NCI-H1105 treated with DMSO at 0.1 percent for 48 hours (cell line): ENCODE measurements at regions not wholly inside any gene's neighbourhood (a gene's known extent, or its start where the extent isn't known, plus 50 kb on each side); places are given as distances from the start of the nearest gene placed in this dataset.

Experiments used
- DNase-seq: peaks from one replicate; lab custom pipeline; 2025; lab: John Stamatoyannopoulos, UW

DNA sequence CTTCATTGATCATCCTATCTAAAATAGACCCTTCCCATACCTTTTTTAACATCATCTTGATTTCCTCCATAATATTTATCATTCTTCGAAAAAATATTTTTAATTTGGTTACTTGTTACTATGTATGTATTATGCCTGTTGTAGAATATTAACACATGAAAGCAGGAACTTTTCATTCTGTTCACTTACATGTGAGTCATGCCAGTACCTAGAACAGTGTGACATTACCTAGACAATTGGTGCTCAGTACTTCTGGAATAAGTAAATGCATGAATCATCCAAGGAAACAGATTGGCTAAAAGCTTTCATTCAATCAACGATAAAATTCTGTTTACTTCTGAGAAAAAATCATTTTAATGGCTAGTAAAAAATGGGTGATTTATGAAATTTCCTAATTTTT lies 76.4 kb downstream of the CXXC4 start:
- no peak for DNase-seq

DNA sequence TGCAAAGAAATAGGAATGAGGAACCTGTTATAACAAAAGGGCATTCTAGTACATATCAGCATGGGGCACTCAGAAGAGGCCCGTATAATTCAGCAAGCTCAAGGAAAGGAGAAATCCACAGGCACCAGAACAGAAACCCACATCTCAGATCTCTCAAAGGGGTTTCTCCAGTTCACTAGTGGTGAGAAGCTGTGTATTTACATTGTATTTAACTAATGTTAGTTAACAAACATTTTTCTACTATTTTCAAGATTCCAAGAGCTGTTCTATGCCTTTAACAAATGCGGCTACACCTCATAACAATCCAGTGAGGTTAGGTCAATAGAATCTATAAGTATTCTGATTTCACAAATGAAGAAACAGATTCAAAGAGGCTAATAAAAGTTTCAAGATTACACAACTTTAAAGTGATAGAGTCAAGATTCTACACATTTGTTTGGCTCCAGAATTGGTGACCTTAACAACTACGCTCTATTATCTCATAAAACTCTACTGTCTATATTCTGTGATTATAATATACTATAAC lies 77.3 kb downstream of the CXXC4 start:
- DNase-seq = no peak

DNA sequence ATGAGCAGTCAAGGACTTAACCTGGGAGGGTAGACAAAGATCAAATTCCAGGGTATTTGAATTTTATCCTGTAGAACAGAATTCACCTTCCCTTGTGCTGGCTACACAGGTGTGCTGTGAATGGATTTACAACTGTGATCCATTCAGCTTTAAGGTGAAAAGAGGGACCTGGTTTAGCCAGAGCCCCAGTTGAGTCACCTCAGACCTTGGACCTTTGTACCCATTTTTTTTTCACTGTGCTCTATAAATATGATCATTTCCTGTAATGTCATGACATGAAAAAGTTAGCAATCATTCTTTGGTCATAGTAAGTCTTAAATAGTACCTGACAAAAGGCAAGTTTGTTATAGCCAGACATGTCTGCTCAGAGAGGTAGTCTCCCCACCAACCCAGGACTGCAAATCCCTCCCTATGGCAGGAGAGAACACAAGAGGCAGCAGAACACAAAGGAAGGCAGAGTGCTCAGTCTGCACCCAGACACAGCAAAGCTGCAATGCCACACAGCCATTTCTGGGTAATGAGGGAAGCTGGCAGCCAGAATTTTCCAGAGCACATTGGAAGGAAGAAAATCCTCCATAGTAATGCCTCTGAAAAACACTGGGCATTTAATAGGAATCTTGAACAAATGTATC lies 77.9 kb downstream of the CXXC4 start:
- DNase-seq = no peak

DNA sequence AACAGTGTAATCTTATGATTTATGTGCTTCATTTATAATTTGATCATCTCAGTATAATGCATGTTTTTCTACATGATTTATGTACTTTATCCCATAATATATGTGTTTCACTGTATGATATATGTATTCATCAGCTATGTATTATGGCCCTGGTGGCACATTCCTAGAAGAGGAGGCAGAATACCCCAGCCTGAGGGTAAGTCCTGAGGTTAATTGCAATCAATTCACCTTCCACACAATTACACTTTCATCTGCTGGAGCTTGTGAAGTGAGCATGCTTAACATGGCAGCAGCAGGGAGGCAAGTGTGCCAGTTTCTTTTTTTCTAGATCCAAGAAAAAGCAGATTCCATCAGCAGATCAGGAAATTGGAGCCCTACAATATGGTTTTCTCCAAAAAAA lies 81.2 kb downstream of the CXXC4 start:
- no peak for DNase-seq

DNA sequence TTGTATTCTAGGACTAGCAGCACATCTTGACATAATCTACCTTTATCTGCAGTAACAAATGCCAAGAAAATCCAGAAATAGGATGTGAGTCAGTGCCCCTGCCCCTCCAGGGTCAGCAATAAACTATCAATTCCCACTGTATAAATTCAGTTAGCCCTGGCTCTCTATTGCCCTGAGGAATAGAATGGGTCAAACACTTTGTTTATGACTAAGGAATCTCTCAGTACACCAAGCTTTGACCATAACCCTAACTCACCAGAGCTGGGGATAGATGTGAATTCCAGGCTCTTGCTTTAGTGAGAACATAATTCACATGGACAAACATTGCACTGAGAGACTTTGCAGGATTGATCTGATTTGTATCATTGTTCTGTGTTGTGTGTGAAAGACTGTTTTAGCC lies 82.3 kb downstream of the CXXC4 start:
- no peak for DNase-seq

DNA sequence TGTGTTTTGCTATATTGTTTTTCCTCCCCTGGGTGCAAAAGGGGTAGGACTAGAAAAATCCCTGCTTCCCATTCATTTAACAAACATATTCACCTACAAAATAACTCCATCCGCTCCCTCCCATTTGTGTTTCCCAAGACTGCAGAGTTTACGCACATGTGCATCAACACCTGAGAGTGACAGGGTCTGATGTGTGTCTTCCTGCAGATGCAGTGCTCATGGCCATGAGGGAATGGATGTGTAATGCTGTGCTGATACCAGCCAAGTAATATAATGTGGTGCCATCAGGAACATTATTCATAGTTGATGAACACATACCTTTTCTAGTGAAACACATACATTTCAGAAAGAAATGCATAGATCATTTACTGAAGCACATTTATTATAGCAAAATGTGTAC lies 83.2 kb downstream of the CXXC4 start:
- no peak for DNase-seq

DNA sequence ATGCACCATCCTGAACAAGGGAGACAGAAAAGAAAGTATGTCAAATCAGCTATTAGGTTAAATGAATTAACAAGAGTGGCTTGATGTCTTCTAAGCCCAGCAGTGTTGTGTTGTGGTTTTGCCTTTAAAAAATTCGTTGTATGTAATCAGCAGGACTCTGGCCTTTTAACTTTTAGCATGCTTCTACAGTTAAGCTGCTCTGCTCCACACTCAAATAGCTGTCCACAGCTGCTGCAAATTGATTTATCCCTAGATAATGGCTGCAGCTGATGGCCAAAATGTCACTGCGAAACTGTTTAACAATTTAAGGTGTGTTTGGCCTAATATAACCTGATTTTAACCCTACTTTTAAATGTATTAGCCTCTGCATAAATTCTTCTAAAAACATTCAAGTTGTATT lies 85.8 kb downstream of the CXXC4 start:
- DNase-seq = no peak

DNA sequence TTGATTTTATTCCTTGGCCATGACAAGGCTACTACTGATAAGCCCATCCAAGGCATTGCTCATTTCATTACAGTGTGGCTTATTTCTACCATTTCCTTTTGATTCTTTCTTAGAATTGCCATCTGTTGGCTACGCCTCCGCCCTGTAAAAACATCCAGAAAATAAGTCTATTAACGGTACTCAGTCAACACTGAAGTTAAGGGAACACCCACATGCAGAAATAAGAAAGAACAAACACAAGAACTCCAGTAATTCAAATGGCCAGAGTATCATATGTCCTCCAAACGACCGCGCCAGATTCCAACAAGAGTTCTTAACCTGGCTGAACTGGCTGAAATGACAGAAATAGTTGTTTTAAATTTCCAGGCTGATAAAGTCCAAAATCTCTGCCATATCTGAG lies 90.3 kb downstream of the CXXC4 start:
- DNase-seq = no peak

DNA sequence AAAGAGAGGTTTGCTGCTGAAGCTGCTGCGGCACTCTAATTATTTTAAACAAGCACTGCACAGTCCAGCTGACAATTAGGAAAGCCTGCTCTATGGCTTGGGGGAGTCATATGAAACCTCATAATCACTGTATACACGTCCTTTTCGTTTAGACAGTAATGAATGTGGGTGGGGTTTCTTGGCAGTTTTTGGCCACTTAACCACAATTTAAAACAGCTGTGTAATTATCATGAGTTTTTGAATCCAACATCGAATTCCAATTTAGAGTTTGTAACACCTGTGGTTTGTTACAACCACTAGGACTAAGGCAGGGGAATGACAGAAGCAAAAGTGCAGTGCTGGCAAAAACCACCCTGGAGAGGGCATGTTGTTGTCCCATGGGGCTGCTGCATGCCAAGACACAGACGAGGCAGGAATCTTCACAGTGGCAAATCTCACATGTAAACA lies 99.5 kb downstream of the CXXC4 start:
- DNase-seq = peak; percentile 86

DNA sequence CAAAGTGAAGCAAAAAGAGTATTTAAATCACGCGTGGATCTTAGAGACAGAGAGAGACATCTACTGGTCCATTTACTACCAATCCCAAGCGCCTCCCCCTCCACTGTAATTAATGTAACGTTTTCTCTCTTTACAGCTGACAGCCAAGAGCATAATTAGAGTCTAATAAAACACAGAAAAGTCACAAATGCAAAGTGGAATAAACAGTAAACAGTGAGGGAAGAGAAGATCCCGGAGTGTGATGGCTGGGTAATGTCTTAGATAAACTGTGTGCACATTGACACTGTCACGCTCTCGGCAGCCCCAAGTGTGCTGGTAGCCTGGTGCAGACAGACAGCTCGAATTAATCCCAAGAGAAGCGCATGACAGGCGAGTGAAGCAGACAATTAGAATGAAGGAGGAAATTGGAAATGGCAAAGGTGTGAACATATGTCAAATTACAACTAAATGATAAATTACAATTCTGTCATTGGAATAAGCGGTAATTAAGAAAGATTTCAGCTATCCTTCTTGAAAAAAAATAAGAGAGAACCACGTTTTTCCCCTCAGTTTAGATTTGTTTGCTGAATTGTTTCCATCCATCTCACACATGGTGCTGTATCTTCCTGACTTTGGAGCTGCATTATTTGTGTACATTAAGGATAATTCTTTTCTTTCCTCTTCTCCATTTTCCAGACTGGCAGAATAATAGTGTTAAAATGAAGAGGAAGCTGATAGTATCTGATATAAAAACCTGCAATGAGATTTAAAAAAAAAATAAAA lies 100.1 kb downstream of the CXXC4 start:
- peak; percentile 50 for DNase-seq

DNA sequence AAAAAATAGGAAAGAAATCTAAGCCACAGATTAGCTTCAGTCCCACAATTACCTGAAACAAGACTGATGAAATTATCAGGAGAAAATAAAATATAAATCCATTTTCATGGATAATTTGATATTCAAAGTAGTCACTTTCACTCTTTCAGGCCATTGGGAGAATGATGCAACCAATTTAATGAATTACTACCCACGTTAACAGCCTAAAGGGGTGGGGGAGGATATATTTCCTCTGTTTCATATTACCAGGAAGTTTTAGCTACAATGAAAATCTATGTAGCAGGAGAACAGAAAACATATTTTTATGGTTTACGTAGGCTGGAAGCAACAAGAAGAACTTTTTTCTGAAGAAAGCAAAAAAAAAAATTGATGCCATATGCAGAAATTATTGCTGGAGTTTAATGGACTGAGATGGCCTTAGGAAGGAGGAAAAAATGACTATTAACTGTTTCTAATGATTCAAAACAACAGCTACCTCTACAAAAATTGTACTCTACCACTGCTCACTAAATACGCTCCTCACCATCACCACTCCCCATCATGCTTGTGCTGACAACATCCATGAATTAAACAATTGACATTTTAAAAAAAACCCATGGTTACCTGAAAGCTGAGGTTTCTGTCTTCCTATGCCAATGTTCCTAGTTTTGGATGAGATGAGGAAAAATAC lies 100.9 kb downstream of the CXXC4 start:
- no peak for DNase-seq

DNA sequence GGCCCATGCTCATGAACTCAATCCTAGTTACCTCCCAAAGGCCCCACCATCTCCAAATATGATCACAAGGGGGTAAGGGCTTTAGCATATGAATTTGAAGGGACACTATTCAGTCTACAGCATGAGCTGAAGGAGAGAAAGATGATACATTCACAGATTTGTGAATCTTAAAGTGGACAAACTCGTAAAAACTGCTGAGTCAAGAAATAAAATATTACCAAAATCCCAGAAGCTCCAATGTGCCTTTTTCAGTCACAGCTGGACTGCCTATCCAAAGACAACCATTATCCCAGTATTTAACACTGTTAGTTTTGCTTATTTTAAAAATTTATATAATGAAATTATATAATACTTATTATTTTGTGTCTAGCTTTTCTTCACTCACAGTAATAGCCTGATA lies 109.0 kb downstream of the CXXC4 start:
- no peak for DNase-seq

DNA sequence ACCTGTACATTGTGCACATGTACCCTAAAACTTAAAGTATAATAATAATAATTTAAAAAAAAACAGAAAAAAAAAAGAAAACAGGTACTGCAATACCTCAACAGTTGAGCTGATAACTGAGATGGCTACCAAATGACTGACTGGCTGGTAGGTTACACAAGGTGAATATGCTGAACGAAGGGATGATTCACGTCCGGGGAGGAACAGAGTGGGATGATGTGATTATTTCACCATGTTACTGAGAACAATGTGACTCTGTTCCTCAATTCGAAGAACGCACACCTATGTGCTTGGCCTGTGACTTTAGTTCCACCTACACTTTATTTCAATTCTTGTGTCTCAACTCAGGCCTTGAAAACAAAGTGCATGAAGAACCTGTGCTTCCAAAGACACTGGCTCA lies 111.7 kb downstream of the CXXC4 start:
- DNase-seq = no peak

DNA sequence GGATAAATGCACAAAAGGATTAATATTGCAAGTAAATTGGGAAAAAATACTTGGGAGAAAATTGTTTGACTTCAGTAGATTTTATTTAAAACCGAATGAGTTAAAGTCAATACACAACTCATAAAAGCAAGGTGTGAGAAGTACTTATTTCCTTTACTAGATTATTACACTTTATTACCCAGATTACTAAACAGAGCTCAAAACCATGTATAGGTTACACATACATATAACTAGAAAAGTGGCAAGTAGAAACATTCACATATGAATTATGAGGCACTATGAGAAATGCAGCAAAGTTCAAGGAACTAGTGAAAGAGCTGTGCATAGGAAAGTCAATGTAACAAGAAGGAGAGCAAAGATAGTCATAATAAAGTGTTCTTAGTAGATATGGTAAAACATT lies 113.0 kb downstream of the CXXC4 start:
- DNase-seq = no peak

DNA sequence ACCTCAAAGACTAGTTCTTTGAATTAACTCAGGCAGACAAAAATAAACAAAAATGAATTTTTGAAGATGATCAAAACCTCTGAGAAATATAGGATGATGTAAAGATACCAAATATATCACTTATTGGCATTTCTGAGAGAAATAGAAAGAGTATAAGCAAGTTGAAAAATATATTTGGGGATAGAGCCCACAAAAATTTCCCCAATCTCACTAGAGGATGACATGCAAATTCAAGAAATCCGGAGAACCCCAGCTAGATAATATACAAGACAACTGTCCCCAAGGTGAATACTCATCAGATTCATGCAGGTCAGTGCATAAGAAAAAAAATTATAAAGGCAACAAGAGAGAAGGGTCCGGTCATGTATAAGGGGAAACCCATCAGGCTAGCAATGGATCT lies 129.1 kb downstream of the CXXC4 start:
- DNase-seq = no peak

DNA sequence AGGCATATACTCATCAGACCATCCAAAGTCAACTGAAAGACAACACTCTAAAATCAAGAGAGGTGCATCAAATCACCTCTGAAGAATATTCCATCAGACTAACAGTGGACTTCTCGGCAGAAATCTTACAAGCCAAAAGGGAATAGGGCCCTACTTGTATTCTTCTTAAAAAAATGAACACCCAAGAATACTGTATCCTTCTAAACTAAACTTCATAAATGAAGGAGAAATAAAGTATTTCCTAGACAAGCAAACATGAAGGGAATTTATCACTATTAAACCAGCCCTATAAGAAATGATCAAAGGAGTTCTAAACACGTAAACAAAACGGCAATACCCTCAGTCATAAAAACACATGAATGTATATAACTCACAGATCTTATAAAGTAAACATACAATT lies 141.2 kb downstream of the CXXC4 start:
- no peak for DNase-seq

DNA sequence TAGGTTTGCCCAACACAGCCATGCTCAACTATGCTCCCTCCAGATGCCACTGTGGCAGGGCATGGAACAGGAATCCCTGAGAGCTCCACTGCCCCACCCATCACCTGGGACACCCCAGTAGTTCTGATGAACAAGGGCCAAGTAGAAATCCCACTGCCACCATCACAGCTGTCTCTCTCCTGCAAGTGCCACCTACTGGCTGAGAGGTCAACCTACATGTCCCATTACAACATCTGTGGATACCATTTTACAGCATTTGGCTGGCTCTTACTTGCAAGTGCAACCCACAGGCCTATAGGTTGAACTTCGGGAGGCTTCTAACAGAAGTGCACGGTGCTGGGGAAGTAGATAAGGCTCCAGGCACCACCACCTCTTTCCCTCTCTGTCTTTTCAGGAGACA lies 142.5 kb downstream of the CXXC4 start:
- no peak for DNase-seq

DNA sequence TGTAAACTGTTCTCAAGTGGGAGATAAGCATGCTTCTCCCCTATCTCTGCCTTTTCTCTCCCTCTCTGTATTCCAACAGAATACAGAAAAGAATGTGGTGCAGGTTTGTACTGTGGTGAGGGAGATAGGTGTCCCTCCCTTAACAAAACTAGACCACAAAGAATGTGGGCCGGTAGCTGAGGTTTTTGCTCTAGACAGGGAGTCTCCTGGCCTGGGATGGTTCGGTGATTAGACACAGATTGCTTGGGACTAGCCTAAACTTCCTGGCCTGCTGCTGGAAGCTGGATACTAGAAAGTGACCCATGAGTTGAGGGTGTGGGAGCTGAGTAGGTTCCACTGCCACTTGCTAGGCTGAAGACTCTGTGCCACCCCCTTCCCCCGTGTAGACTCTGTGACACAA lies 143.0 kb downstream of the CXXC4 start:
- DNase-seq = no peak

DNA sequence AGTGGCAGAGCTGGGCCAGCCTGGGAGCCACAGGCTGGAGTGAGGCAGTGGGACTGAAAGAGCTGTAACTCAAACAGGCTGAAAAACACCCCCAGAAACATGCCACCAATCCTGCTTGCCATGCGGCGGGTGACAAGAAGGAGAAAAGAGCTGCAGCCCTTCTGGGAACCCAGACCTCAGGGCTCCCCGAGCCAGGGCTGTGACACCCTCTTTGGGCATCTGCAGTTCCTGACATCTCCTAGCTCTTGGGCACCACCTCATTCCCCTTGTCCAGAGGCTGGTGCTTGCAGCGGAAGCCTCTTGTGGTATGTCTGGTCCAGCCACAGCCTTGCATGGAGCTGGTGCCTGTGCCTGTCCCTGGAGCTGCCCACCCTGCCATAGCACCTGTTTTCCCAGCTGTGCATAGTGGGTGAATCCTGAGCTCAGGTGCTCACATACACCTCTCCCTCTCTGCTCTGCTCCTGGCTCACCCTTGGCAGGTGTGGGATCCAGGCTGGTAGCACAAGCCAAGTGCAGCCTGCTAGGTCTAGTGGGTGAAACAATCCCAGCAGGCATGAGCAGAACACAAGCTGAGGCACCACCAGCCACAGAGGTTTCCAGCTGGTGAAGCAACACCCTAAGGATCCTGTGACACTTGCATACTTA lies 149.0 kb downstream of the CXXC4 start:
- DNase-seq = no peak

DNA sequence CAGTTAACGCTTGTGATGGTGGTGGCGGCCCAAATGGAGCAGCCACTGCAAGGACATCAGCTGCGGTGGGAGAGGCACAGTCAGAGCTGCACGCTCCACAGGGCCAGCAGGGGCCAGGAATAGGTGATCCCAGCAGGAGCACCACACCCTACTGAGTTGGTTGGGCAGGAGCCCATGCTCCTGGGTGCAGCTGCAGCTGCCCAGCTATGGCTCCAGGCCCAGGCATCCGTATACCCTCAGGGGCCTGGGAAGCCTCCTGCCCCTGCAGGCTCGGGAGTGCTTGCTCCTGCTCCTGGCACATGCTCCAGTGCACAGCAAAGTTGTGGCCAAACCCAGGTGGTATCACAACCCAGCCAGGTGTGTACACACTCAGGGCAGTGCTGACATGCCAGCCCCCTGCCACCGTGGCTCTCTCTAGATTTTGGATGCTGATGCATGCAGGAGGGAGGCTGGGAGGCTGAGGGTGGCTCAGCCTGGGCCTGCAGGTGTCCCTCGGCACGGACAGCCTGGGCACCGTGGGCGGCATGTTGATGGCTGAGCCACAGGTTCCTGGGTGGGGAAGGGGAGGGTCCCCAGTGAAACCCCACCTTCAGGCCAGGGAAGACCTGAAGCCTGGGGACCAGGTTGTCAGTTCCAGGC lies 150.2 kb downstream of the CXXC4 start:
- no peak for DNase-seq

DNA sequence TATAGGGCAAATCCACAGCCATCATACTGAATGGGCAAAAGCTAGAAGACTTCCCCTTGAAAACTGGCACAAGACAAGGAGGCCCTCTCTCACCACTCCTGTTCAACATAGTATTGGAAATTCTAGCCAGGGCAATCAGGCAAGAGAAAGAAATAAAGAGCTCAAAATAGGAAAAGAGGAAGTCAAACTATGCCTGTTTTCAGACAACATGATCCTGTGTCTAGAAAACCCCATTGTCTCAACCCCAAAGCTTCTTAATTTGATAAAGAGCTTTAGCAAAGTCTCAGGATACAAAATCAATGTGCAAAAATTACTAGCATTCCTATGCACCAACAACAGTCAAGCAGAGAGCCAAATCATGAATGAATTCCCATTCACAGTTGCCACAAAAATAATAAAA lies 160.3 kb downstream of the CXXC4 start:
- no peak for DNase-seq
